Astrocyte (in vitro differentiated cells and primary cell): ENCODE measurements at regions not wholly inside any gene's neighbourhood (a gene's known extent, or its start where the extent isn't known, plus 50 kb on each side); places are given as distances from the start of the nearest gene placed in this dataset.

Experiments used
- DNase-seq: peaks from one replicate; pipeline ENCODE4 v3.0.0-alpha.2; 2010; ENCODE audit warnings: low read depth
- FAIRE-seq: peaks from 2 replicates; lab custom pipeline; 2011; peaks lifted over from hg19 to GRCh38; lab: Jason Lieb, UNC
- H2AFZ ChIP-seq: 2 replicates; pipeline ENCODE4 v1.6.0; 2012; ENCODE audit warnings: low read depth, low read length, inconsistent platforms
- H3K27ac ChIP-seq: 2 replicates; pipeline ENCODE4 v1.5.1; 2011; ENCODE audit warnings: low read depth, low read length, inconsistent platforms
- H3K27me3 ChIP-seq: 2 replicates; pipeline ENCODE4 v1.6.0; 2011; ENCODE audit warnings: low read length, inconsistent platforms; ENCODE audit not compliant: insufficient read depth
- H3K36me3 ChIP-seq: 2 replicates; pipeline ENCODE4 v1.5.1; 2011; ENCODE audit warnings: low read length, inconsistent platforms; ENCODE audit not compliant: insufficient read depth
- H3K4me1 ChIP-seq: 2 replicates; pipeline ENCODE4 v1.5.1; 2011; ENCODE audit warnings: low read length, inconsistent platforms; ENCODE audit not compliant: insufficient read depth
- H3K4me2 ChIP-seq: 2 replicates; pipeline ENCODE4 v1.6.0; 2012; ENCODE audit warnings: low read length, inconsistent platforms
- H3K4me3 ChIP-seq: 2 replicates; pipeline ENCODE4 v1.5.1; 2011; ENCODE audit warnings: low read depth, mild to moderate bottlenecking, low read length, inconsistent platforms; ENCODE audit not compliant: insufficient read depth
- H3K79me2 ChIP-seq: 2 replicates; pipeline ENCODE4 v1.6.0; 2012; ENCODE audit warnings: mild to moderate bottlenecking, low read length, inconsistent platforms; ENCODE audit not compliant: insufficient read depth
- H3K9ac ChIP-seq: 2 replicates; pipeline ENCODE4 v1.6.0; 2012; ENCODE audit warnings: mild to moderate bottlenecking, low read length, inconsistent platforms
- H3K9me3 ChIP-seq: 2 replicates; pipeline ENCODE4 v1.5.1; 2012; ENCODE audit warnings: low read depth, mild to moderate bottlenecking, low read length, inconsistent platforms; ENCODE audit not compliant: insufficient read depth
- H4K20me1 ChIP-seq: 2 replicates; pipeline ENCODE4 v1.6.0; 2012; ENCODE audit warnings: low read length, inconsistent platforms; ENCODE audit not compliant: insufficient read depth
- H3K27ac Mint-ChIP-seq: one replicate; pipeline ENCODE4 v1.8.0; 2021; ENCODE audit warnings: mild to moderate bottlenecking, mixed read lengths; ENCODE audit not compliant: unreplicated experiment
- H3K27me3 Mint-ChIP-seq: one replicate; pipeline ENCODE4 v1.8.0; 2021; ENCODE audit warnings: low read depth, mixed read lengths; ENCODE audit not compliant: unreplicated experiment
- H3K36me3 Mint-ChIP-seq: one replicate; pipeline ENCODE4 v1.8.0; 2021; ENCODE audit warnings: low read depth, mixed read lengths; ENCODE audit not compliant: unreplicated experiment
- H3K4me1 Mint-ChIP-seq: one replicate; pipeline ENCODE4 v1.8.0; 2021; ENCODE audit warnings: low read depth, mixed read lengths; ENCODE audit not compliant: unreplicated experiment
- H3K4me3 Mint-ChIP-seq: one replicate; pipeline ENCODE4 v1.8.0; 2021; ENCODE audit warnings: mild to moderate bottlenecking, moderate library complexity, mixed read lengths; ENCODE audit not compliant: unreplicated experiment
- H3K9me3 Mint-ChIP-seq: one replicate; pipeline ENCODE4 v1.8.0; 2021; ENCODE audit warnings: mild to moderate bottlenecking, mixed read lengths; ENCODE audit not compliant: unreplicated experiment
- CTCF ChIP-seq: IDR thresholded peaks from 2 replicates; pipeline ENCODE4 v1.5.1; 2011; ENCODE audit warnings: low read depth, mild to moderate bottlenecking, inconsistent platforms, low read length, moderate library complexity; ENCODE audit not compliant: insufficient read depth
- EZH2 ChIP-seq: IDR thresholded peaks from 2 replicates; pipeline ENCODE4 v1.6.1; 2012; ENCODE audit warnings: mild to moderate bottlenecking, low read length, inconsistent platforms; ENCODE audit not compliant: insufficient read depth

- H3K27ac ChIP-seq, result no peak overlapping the region
- no peak overlapping the region for H2AFZ ChIP-seq
- FAIRE-seq, result no peak
- no peaks in the 10 kb centered on the region for H3K27me3 Mint-ChIP-seq
- no peaks in the 10 kb centered on the region for H3K79me2 ChIP-seq
- H3K9me3 Mint-ChIP-seq, result no peaks in the 10 kb centered on the region
- no peak overlapping the region for H3K4me3 Mint-ChIP-seq
- H4K20me1 ChIP-seq, result peaks cover 20% of the 10 kb centered on the region
- H3K36me3 Mint-ChIP-seq, result peaks cover 37% of the 10 kb centered on the region
- H3K27me3 ChIP-seq, result no peaks in the 10 kb centered on the region
- no peak overlapping the region for H3K27ac Mint-ChIP-seq
- H3K4me2 ChIP-seq, result no peak overlapping the region
- TF ChIP-seq EZH2 (no peak), CTCF (no peak)
- no peaks in the 10 kb centered on the region for H3K4me1 Mint-ChIP-seq
- peaks cover 4% of the 10 kb centered on the region for H3K36me3 ChIP-seq
- H3K9me3 ChIP-seq, result no peaks in the 10 kb centered on the region
- no peaks in the 10 kb centered on the region for H3K4me1 ChIP-seq
- no peak overlapping the region for H3K9ac ChIP-seq
- no peak overlapping the region for H3K4me3 ChIP-seq
- no peak for DNase-seq
These were observed 138.4 kb downstream of the CRYBB2 start for GRCh38 chr22:25357606-25358420.

GRCh38 chr22:25358421-25359170, 139.2 kb downstream of the CRYBB2 start:
- H3K27me3 ChIP-seq, result no peaks in the 10 kb centered on the region
- no peak overlapping the region for H3K4me2 ChIP-seq
- TF ChIP-seq EZH2 (no peak), CTCF (no peak)
- DNase-seq (no peak), FAIRE-seq (no peak)
- no peaks in the 10 kb centered on the region for H3K79me2 ChIP-seq
- H3K4me1 ChIP-seq, result no peaks in the 10 kb centered on the region
- H2AFZ ChIP-seq, result no peak overlapping the region
- Mint-ChIP-seq H3K27ac (no peak overlapping the region), H3K9me3 (no peaks in the 10 kb centered on the region), H3K27me3 (no peaks in the 10 kb centered on the region), H3K36me3 (peaks cover 34% of the 10 kb centered on the region), H3K4me3 (no peak overlapping the region), H3K4me1 (no peaks in the 10 kb centered on the region)
- H3K4me3 ChIP-seq, result no peak overlapping the region
- H3K27ac ChIP-seq, result no peak overlapping the region
- H4K20me1 ChIP-seq, result peaks cover 22% of the 10 kb centered on the region
- no peaks in the 10 kb centered on the region for H3K9me3 ChIP-seq
- H3K36me3 ChIP-seq, result peaks cover 4% of the 10 kb centered on the region
- no peak overlapping the region for H3K9ac ChIP-seq
